Hepatocyte (in vitro differentiated cells): ENCODE measurements at regions not wholly inside any gene's neighbourhood (a gene's known extent, or its start where the extent isn't known, plus 50 kb on each side); places are given as distances from the start of the nearest gene placed in this dataset.

Source experiments
- EZH2 ChIP-seq: fragments of 200-600 bp; sonication (generic); IDR thresholded peaks from 2 replicates; pipeline ENCODE4 v1.6.1; 2016; ENCODE audit warnings: antibody characterized with exemption, mild to moderate bottlenecking, borderline replicate concordance
- EZH2phosphoT487 ChIP-seq: fragments of 200-600 bp; sonication (generic); IDR thresholded peaks from one replicate; pipeline ENCODE4 v1.6.1; 2018; ENCODE audit warnings: antibody characterized with exemption, mild to moderate bottlenecking, low read depth, moderate library complexity; ENCODE audit not compliant: unreplicated experiment, severe bottlenecking
- TF ChIP-seq, protein P1 (sequence below): fragments of 200-600 bp; sonication (generic); IDR thresholded peaks from 2 replicates; pipeline ENCODE4 v1.5.1; 2016; ENCODE audit warnings: antibody characterized with exemption, mild to moderate bottlenecking; ENCODE audit not compliant: poor library complexity

DNA sequence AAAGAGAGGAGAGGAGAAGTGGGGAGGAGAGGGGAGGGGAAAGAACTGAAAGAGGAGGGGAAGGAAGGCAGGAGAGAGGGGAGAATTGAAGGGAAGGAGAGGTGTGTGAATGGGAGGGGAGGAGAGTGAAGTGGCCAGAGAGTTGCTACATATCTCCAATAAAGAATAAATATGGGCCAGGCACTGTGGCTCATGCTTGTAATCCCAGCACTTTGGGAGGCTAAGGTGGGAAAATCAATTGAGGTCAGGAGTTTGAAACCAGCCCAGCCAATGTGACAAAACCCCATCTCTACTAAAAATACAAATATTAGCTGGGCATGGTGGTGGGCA lies 482.4 kb downstream of the NAF1 start:
- TF ChIP-seq, protein P1, sequence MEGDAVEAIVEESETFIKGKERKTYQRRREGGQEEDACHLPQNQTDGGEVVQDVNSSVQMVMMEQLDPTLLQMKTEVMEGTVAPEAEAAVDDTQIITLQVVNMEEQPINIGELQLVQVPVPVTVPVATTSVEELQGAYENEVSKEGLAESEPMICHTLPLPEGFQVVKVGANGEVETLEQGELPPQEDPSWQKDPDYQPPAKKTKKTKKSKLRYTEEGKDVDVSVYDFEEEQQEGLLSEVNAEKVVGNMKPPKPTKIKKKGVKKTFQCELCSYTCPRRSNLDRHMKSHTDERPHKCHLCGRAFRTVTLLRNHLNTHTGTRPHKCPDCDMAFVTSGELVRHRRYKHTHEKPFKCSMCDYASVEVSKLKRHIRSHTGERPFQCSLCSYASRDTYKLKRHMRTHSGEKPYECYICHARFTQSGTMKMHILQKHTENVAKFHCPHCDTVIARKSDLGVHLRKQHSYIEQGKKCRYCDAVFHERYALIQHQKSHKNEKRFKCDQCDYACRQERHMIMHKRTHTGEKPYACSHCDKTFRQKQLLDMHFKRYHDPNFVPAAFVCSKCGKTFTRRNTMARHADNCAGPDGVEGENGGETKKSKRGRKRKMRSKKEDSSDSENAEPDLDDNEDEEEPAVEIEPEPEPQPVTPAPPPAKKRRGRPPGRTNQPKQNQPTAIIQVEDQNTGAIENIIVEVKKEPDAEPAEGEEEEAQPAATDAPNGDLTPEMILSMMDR = no peak
- TF ChIP-seq EZH2phosphoT487 (no peak), EZH2 (no peak)
